HL-60 (cell line): ENCODE measurements at regions not wholly inside any gene's neighbourhood (a gene's known extent, or its start where the extent isn't known, plus 50 kb on each side); places are given as distances from the start of the nearest gene placed in this dataset.

Experiments used
- CTCF ChIP-seq: IDR thresholded peaks from one replicate; pipeline ENCODE4 v1.5.1; 2011; ENCODE audit warnings: low read length, control low read depth, inconsistent platforms; ENCODE audit not compliant: insufficient read depth
- GABPA ChIP-seq: IDR thresholded peaks from 2 replicates; pipeline ENCODE4 v1.6.1; 2012; ENCODE audit warnings: low read depth
- POLR2AphosphoS5 ChIP-seq: IDR thresholded peaks from 2 replicates; pipeline ENCODE4 v1.6.1; 2012; ENCODE audit warnings: low read depth

- TF ChIP-seq CTCF (no peak), GABPA (no peak), POLR2AphosphoS5 (no peak)
Observed at GRCh38 chr11:69992943-69993694, 85.0 kb upstream of the ANO1 start.
